Right atrium auricular region (tissue), 2 donors: ENCODE measurements at regions not wholly inside any gene's neighbourhood (a gene's known extent, or its start where the extent isn't known, plus 50 kb on each side); places are given as distances from the start of the nearest gene placed in this dataset.
A peak's percentile ranks its signal among the peaks of the same experiment; 100 is the strongest.

Source experiments
- DNase-seq: peaks from one replicate; pipeline ENCODE4 v3.0.0-alpha.2; 2019; ENCODE audit warnings: low spot score
- H3K27ac ChIP-seq, 2 donors: fragments of 200-600 bp; sonication (generic); 1 replicate in 1 of 2; 2 replicates in 1 of 2; pipeline ENCODE4 v1.5.1; 2016 to 2019
- H3K27me3 ChIP-seq, 2 donors: fragments of 200-600 bp; sonication (generic); one replicate each; pipeline versions ENCODE4 v1.5.1 to v1.6.0; 2017 to 2019
- H3K36me3 ChIP-seq: fragments of 200-600 bp; sonication (generic); one replicate; pipeline ENCODE4 v1.5.1; 2016
- H3K4me1 ChIP-seq, 2 donors: fragments of 200-600 bp; sonication (generic); one replicate each; pipeline versions ENCODE4 v1.5.1 to v1.6.0; 2017 to 2019
- H3K4me3 ChIP-seq, 2 donors: fragments of 200-600 bp; sonication (generic); 1 replicate in 1 of 2; 2 replicates in 1 of 2; pipeline ENCODE4 v1.5.1; 2017 to 2019; ENCODE audit warnings: mild to moderate bottlenecking in 1 of 2, moderate library complexity in 1 of 2
- H3K9me3 ChIP-seq, 2 donors: fragments of 200-600 bp; sonication (generic); one replicate each; pipeline ENCODE4 v1.5.1; 2019
- CTCF ChIP-seq, 2 donors: fragments of 200-600 bp; sonication (generic); IDR thresholded peaks; one replicate each; pipeline ENCODE4 v1.5.1; 2019; ENCODE audit warnings: antibody characterized with exemption in 2 of 2

- no peak for DNase-seq
- no peak overlapping the region for H3K27ac ChIP-seq
- no peak overlapping the region for H3K4me3 ChIP-seq
- no peaks in the 10 kb centered on the region for H3K36me3 ChIP-seq
- TF ChIP-seq CTCF (IDR thresholded peaks at IDR 0.05), result no peak
- H3K27me3 ChIP-seq, result no peaks in the 10 kb centered on the region
- no peaks in the 10 kb centered on the region for H3K4me1 ChIP-seq
- no peaks in the 10 kb centered on the region for H3K9me3 ChIP-seq
These were observed 211.9 kb downstream of the DCAF12L2 start for GRCh38 chrX:125954236-125954635.

GRCh38 chrX:125977851-125978250 is 188.2 kb downstream of the DCAF12L2 start:
- H3K27ac ChIP-seq, result no peak overlapping the region
- TF ChIP-seq CTCF (IDR thresholded peaks at IDR 0.05), result no peak
- H3K4me1 ChIP-seq, result no peaks in the 10 kb centered on the region
- no peaks in the 10 kb centered on the region for H3K27me3 ChIP-seq
- H3K36me3 ChIP-seq, result no peaks in the 10 kb centered on the region
- no peak overlapping the region for H3K4me3 ChIP-seq
- H3K9me3 ChIP-seq, result peaks cover 0 to 5% of the 10 kb centered on the region in 2 donors
- DNase-seq, result no peak

GRCh38 chrX:125998432-125998831 is 167.7 kb downstream of the DCAF12L2 start:
- H3K4me1 ChIP-seq, result no peaks in the 10 kb centered on the region
- peak in 1 of 2 donors; percentile 48 for TF ChIP-seq CTCF (IDR thresholded peaks at IDR 0.05)

GRCh38 chrX:126027229-126027628 is 138.9 kb downstream of the DCAF12L2 start:
- Histone ChIP-seq H3K36me3 (no peaks in the 10 kb centered on the region), H3K4me3 (no peak overlapping the region), H3K4me1 (no peaks in the 10 kb centered on the region), H3K9me3 (no peaks in the 10 kb centered on the region), H3K27ac (no peak overlapping the region), H3K27me3 (no peaks in the 10 kb centered on the region)
- no peak for TF ChIP-seq CTCF (IDR thresholded peaks at IDR 0.05)
- no peak for DNase-seq

More at GRCh38 chrX:125998432-125998831, 167.7 kb downstream of the DCAF12L2 start:
- H3K36me3 ChIP-seq, result no peaks in the 10 kb centered on the region
- H3K9me3 ChIP-seq, result no peaks in the 10 kb centered on the region
- H3K27ac ChIP-seq, result no peak overlapping the region
- no peak overlapping the region for H3K4me3 ChIP-seq
- no peak for DNase-seq
- H3K27me3 ChIP-seq, result no peaks in the 10 kb centered on the region

GRCh38 chrX:126030021-126030420 is 136.1 kb downstream of the DCAF12L2 start:
- no peak for TF ChIP-seq CTCF (IDR thresholded peaks at IDR 0.05)
- H3K36me3 ChIP-seq, result no peaks in the 10 kb centered on the region
- no peak overlapping the region for H3K4me3 ChIP-seq
- H3K9me3 ChIP-seq, result no peaks in the 10 kb centered on the region
- H3K27me3 ChIP-seq, result no peaks in the 10 kb centered on the region
- H3K27ac ChIP-seq, result no peak overlapping the region
- H3K4me1 ChIP-seq, result no peaks in the 10 kb centered on the region
- DNase-seq, result no peak

- Histone ChIP-seq H3K4me1 (no peaks in the 10 kb centered on the region), H3K27me3 (no peaks in the 10 kb centered on the region), H3K9me3 (no peaks in the 10 kb centered on the region), H3K4me3 (no peak overlapping the region), H3K36me3 (no peaks in the 10 kb centered on the region), H3K27ac (no peak overlapping the region)
- no peak for DNase-seq
- TF ChIP-seq CTCF (IDR thresholded peaks at IDR 0.05), result no peak
These were observed 102.1 kb downstream of the DCAF12L2 start for GRCh38 chrX:126063984-126064383.
